ENCODE measurements at regions not wholly inside any gene's neighbourhood (a gene's known extent, or its start where the extent isn't known, plus 50 kb on each side); places are given as distances from the start of the nearest gene placed in this dataset.

GRCh38 chr10:78645169-78645686 lies 423.5 kb upstream of the ZMIZ1 start:
- H3K4me3 ChIP-seq (ENCODE audit: control extremely low read depth in 1 of 5, extremely low read depth in 1 of 5, insufficient read depth in 1 of 5, low read depth in 2 of 5, low read length in 4 of 5), result no peak overlapping the region
- Mint-ChIP-seq H3K9me3 (ENCODE audit: insufficient read depth) (peaks cover 7% of the 10 kb centered on the region), H3K27ac (no peak overlapping the region), H3K4me3 (no peak overlapping the region), H3K27me3 (peaks cover 12% of the 10 kb centered on the region), H3K4me1 (peaks cover 10% of the 10 kb centered on the region)
- H3K4me2 ChIP-seq (replicated peaks; ENCODE audit: low read depth, low read length, poor library complexity, severe bottlenecking), result no peak overlapping the region
- H2AFZ ChIP-seq (ENCODE audit: insufficient read depth, low read depth, low read length, poor library complexity, severe bottlenecking), result no peak overlapping the region
- intact Hi-C loops (cut with micrococcal nuclease), result no loop called here
- H3K36me3 ChIP-seq (replicated peaks in 1 of 2; ENCODE audit: control extremely low read depth in 1 of 2, control insufficient read depth in 1 of 2, extremely low read depth in 1 of 2, insufficient read depth in 2 of 2, low read length in 1 of 2), result no peaks in the 10 kb centered on the region
- POLR2A ChIA-PET, result no interaction called here
- H4K20me1 ChIP-seq (ENCODE audit: control insufficient read depth, insufficient read depth, low read length, poor library complexity, severe bottlenecking), result no peaks in the 10 kb centered on the region
- H3K9ac ChIP-seq (ENCODE audit: low read length), result no peak overlapping the region
- ATAC-seq (ENCODE audit: low read depth) (no peak), DNase-seq (no peak)
- TF ChIP-seq EZH2 (IDR thresholded peaks at IDR 0.05; ENCODE audit: borderline replicate concordance, insufficient read depth, low read depth, low read length, poor library complexity, severe bottlenecking), result no peak
- TF ChIP-seq CTCF (IDR thresholded peaks at IDR 0.05), result no peak
- H3K79me2 ChIP-seq (ENCODE audit: control insufficient read depth, insufficient read depth, low read length), result no peaks in the 10 kb centered on the region
- H3K4me1 ChIP-seq (ENCODE audit: control insufficient read depth in 2 of 2, insufficient read depth in 2 of 2, low read length in 2 of 2), result peaks cover 0 to 14% of the 10 kb centered on the region in 2 donors
- WGBS (ENCODE audit: insufficient coverage), result no CpG with 5 or more reads among the region's 5 CpGs
- H3K27ac ChIP-seq (ENCODE audit: low read length in 2 of 2), result no peak overlapping the region
- H3K9me3 ChIP-seq (ENCODE audit: control extremely low read depth in 1 of 3, control insufficient read depth in 2 of 3, insufficient read depth in 1 of 3, low read length in 2 of 3), result no peaks in the 10 kb centered on the region
- CTCF ChIA-PET, result no interaction called here
- no peaks in the 10 kb centered on the region for H3K27me3 ChIP-seq (replicated peaks in 1 of 4; ENCODE audit: control extremely low read depth in 1 of 4, control insufficient read depth in 3 of 4, insufficient read depth in 4 of 4, low read length in 3 of 4)

GRCh38 chr10:78645975-78646374 lies 422.8 kb upstream of the ZMIZ1 start:
- Histone ChIP-seq H3K9me3 (ENCODE audit: control extremely low read depth in 1 of 3, control insufficient read depth in 2 of 3, insufficient read depth in 1 of 3, low read length in 2 of 3) (no peaks in the 10 kb centered on the region), H3K9ac (ENCODE audit: low read length) (no peak overlapping the region), H3K36me3 (replicated peaks in 1 of 2; ENCODE audit: control extremely low read depth in 1 of 2, control insufficient read depth in 1 of 2, extremely low read depth in 1 of 2, insufficient read depth in 2 of 2, low read length in 1 of 2) (no peaks in the 10 kb centered on the region), H3K4me2 (replicated peaks; ENCODE audit: low read depth, low read length, poor library complexity, severe bottlenecking) (no peak overlapping the region), H3K4me3 (ENCODE audit: control extremely low read depth in 1 of 5, extremely low read depth in 1 of 5, insufficient read depth in 1 of 5, low read depth in 2 of 5, low read length in 4 of 5) (no peak overlapping the region), H2AFZ (ENCODE audit: insufficient read depth, low read depth, low read length, poor library complexity, severe bottlenecking) (no peak overlapping the region), H4K20me1 (ENCODE audit: control insufficient read depth, insufficient read depth, low read length, poor library complexity, severe bottlenecking) (no peaks in the 10 kb centered on the region), H3K27ac (ENCODE audit: low read length in 2 of 2) (no peak overlapping the region), H3K27me3 (replicated peaks in 1 of 4; ENCODE audit: control extremely low read depth in 1 of 4, control insufficient read depth in 3 of 4, insufficient read depth in 4 of 4, low read length in 3 of 4) (no peaks in the 10 kb centered on the region), H3K79me2 (ENCODE audit: control insufficient read depth, insufficient read depth, low read length) (no peaks in the 10 kb centered on the region), H3K4me1 (ENCODE audit: control insufficient read depth in 2 of 2, insufficient read depth in 2 of 2, low read length in 2 of 2) (peaks cover 0 to 14% of the 10 kb centered on the region in 2 donors)
- Mint-ChIP-seq H3K4me3 (no peak overlapping the region), H3K9me3 (ENCODE audit: insufficient read depth) (peaks cover 7% of the 10 kb centered on the region), H3K27me3 (peaks cover 12% of the 10 kb centered on the region), H3K4me1 (peaks cover 9% of the 10 kb centered on the region), H3K27ac (no peak overlapping the region)
- WGBS (ENCODE audit: insufficient coverage), result 96% methylated on average over 3 of the region's 4 CpGs
- DNase-seq (no peak), ATAC-seq (ENCODE audit: low read depth) (no peak)
- ChIA-PET POLR2A (no interaction called here), CTCF (no interaction called here)
- no peak for TF ChIP-seq CTCF (IDR thresholded peaks at IDR 0.05)
- TF ChIP-seq EZH2 (IDR thresholded peaks at IDR 0.05; ENCODE audit: borderline replicate concordance, insufficient read depth, low read depth, low read length, poor library complexity, severe bottlenecking), result no peak
- intact Hi-C loops (cut with micrococcal nuclease), result no loop called here
